Stomach (tissue), 8 donors: ENCODE measurements at regions not wholly inside any gene's neighbourhood (a gene's known extent, or its start where the extent isn't known, plus 50 kb on each side); places are given as distances from the start of the nearest gene placed in this dataset.

Experiments used
- DNase-seq, 2 donors: peaks; one replicate each; pipeline versions ENCODE4 v3.0.0 to v3.0.0-alpha.2; 2013 to 2019
- H3K27ac ChIP-seq, 5 donors: fragments of 200-600 bp in 4 of 5; sonication (generic) in 4 of 5; one replicate each; pipeline ENCODE4 v1.5.1; 2013 to 2019; ENCODE audit warnings: mild to moderate bottlenecking in 1 of 5, moderate library complexity in 1 of 5
- H3K27me3 ChIP-seq, 3 donors: fragments of 200-600 bp; sonication (generic); one replicate each; pipeline ENCODE4 v1.5.1; 2017 to 2019; ENCODE audit warnings: mixed run types in 1 of 3
- H3K36me3 ChIP-seq, 4 donors: fragments of 200-600 bp; sonication (generic); 1 replicate in 3 of 4; 2 replicates in 1 of 4; pipeline ENCODE4 v1.5.1; 2016 to 2019
- H3K4me1 ChIP-seq, 4 donors: fragments of 200-600 bp; sonication (generic); one replicate each; pipeline ENCODE4 v1.5.1; 2016 to 2019
- H3K4me3 ChIP-seq, 4 donors: fragments of 200-600 bp; sonication (generic) in 3 of 4; one replicate each; pipeline ENCODE4 v1.5.1; 2016 to 2019; ENCODE audit warnings: mild to moderate bottlenecking in 1 of 4
- H3K9me3 ChIP-seq, 4 donors: fragments of 200-600 bp; sonication (generic); one replicate each; pipeline ENCODE4 v1.5.1; 2016 to 2019
- CTCF ChIP-seq, 7 experiments: fragments of 450-650 bp in 4 of 7; fragments of 200-600 bp in 3 of 7; sonication (generic) in 3 of 7; IDR thresholded peaks; one replicate each; pipeline ENCODE4 v1.5.1; 2016 to 2019; ENCODE audit warnings: antibody characterized with exemption in 7 of 7, control low read depth in 2 of 7, mild to moderate bottlenecking in 1 of 7
- EP300 ChIP-seq: sonication (generic); formaldehyde crosslinking; IDR thresholded peaks from one replicate; pipeline ENCODE4 v1.6.1; 2017; ENCODE audit warnings: antibody characterized with exemption
- POLR2A ChIP-seq, 4 donors: fragments of 450-650 bp; IDR thresholded peaks; one replicate each; pipeline ENCODE4 v1.6.1; 2016; ENCODE audit warnings: antibody characterized with exemption in 4 of 4, control low read depth in 2 of 4, mild to moderate bottlenecking in 1 of 4, moderate library complexity in 1 of 4
- POLR2AphosphoS5 ChIP-seq, 3 donors: sonication (generic); formaldehyde crosslinking; IDR thresholded peaks; one replicate each; pipeline ENCODE4 v1.6.1; 2016; ENCODE audit warnings: antibody characterized with exemption in 3 of 3
- WGBS, 5 donors: extraction: QIAGEN DNeasy Blood & Tissue Kit in 3 of 5; methylation state at CpG; one replicate each; pipeline versions ENCODE4 v1.1.5 to v1.1.7; 2013 to 2018; 5-methylcytosine and 5-hydroxymethylcytosine counted together
- intact Hi-C: fragments of 100-400 bp; cut with DNase I; formaldehyde crosslinking; loops from one replicate; pipeline ENCODE4 v1.15.1; 2023; ENCODE audit warnings: low total_unique reads
- donor health status: healthy with polysubstance abuse.
- donor health status: Bipolar disorder and iron deficiency.
- donor health status: healthy.

DNA sequence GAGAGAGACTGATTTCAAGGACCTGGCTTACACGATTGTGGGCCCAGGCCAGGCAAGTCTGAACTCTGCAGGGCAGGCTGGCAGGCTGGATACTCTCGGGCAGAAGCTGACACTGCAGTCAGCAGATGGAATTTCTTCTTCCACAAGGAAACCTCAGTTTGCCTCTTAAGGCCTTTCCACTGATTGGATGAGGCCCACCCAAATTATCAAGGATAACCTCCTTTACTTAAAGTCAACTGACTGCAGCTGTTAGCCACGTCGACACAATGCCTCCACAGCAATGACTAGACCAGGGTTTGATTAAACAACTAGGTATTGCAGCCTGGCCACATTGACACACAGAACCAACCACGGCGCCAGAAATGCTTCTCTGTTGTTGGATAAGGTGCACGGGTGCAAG, 130.5 kb downstream of the PSMG1 start:
- no peaks in the 10 kb centered on the region for H3K36me3 ChIP-seq
- TF ChIP-seq POLR2AphosphoS5 (IDR thresholded peaks at IDR 0.05) = no peak
- TF ChIP-seq EP300 = no peak
- TF ChIP-seq CTCF (IDR thresholded peaks at IDR 0.05) = no peak
- no peak for TF ChIP-seq POLR2A (IDR thresholded peaks at IDR 0.05)
- H3K9me3 ChIP-seq = no peaks in the 10 kb centered on the region
- intact Hi-C loops = no loop called here
- no peaks in the 10 kb centered on the region for H3K4me1 ChIP-seq
- H3K4me3 ChIP-seq = no peak overlapping the region
- 84 to 91% (median 88%) methylated on average over 5 to 7 of the region's 7 CpGs for WGBS, 5 donors
- H3K27me3 ChIP-seq = no peaks in the 10 kb centered on the region
- no peak for DNase-seq
- H3K27ac ChIP-seq = no peak overlapping the region

DNA sequence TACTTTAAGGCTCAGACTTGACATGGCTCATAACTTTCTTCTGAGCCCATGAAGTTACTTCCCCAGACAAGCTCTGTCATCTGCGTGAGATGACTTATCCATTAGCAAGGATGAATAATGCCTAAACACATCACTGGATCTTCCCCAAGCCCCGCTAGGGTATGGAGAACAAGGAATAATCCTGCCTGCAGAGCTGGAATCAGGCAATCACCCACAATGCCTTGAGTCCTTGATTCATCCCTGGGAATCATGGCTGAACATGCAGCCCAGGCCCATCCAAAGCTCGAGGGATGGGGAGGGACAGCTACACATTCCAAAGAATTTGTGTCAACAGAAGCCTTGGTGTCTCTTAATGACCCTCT, 131.7 kb downstream of the PSMG1 start:
- H3K27ac ChIP-seq = peak overlapping the region in 1 of 5 donors; percentile 22
- no peak for DNase-seq
- intact Hi-C loops = no loop called here
- no peak overlapping the region for H3K4me3 ChIP-seq
- 74 to 84% (median 76%) methylated on average over 3 of the region's 3 CpGs for WGBS, 5 donors
- no peaks in the 10 kb centered on the region for H3K4me1 ChIP-seq
- no peaks in the 10 kb centered on the region for H3K9me3 ChIP-seq
- TF ChIP-seq EP300 (no peak), POLR2A (IDR thresholded peaks at IDR 0.05) (no peak), CTCF (IDR thresholded peaks at IDR 0.05) (no peak)
- H3K27me3 ChIP-seq = no peaks in the 10 kb centered on the region
- no peaks in the 10 kb centered on the region for H3K36me3 ChIP-seq

DNA sequence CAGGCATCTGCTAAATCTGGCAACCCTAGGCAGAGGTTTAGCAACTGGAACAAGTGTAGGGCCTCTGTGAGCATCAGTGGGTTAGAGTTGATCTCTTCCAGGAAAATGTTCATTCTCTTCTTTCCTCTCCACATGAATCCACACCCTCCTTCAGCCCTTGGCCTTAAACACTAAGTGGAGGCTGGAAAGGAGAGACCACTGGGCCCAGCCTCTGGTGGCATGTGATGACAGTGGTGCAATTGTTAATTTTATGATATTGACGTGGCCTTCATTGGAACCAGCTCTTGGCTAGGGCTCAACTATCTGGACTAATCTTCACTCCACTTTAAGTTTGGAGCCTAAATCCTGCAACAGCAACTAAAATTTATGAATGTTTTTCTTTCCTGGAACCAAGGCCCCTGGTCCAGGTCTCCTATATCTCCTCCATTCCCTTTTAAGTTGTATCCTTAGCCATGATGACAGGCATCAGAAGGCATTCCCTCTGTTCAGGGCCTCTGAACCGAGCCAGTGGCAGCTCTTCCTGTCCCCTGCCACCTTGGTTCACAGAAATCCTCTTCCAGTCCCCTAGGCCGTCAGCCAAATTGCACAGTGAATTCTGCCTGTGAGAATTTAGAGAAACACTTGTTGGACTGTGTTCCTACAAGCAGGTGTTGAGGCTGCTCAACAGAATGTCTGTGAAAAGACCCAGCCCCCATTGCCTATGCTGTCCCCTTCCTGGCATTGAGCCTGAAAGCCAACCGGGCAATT, 132.2 kb downstream of the PSMG1 start:
- no peaks in the 10 kb centered on the region for H3K4me1 ChIP-seq
- intact Hi-C loops = no loop called here
- no peaks in the 10 kb centered on the region for H3K36me3 ChIP-seq
- H3K4me3 ChIP-seq = no peak overlapping the region
- WGBS, 5 donors = 69 to 79% (median 74%) methylated on average over 4 of the region's 4 CpGs
- no peaks in the 10 kb centered on the region for H3K27me3 ChIP-seq
- TF ChIP-seq CTCF (IDR thresholded peaks at IDR 0.05) (no peak), POLR2AphosphoS5 (IDR thresholded peaks at IDR 0.05) (no peak), POLR2A (IDR thresholded peaks at IDR 0.05) (no peak), EP300 (no peak)
- H3K27ac ChIP-seq = peak overlapping the region in 1 of 5 donors; percentile 22
- no peak for DNase-seq
- no peaks in the 10 kb centered on the region for H3K9me3 ChIP-seq

DNA sequence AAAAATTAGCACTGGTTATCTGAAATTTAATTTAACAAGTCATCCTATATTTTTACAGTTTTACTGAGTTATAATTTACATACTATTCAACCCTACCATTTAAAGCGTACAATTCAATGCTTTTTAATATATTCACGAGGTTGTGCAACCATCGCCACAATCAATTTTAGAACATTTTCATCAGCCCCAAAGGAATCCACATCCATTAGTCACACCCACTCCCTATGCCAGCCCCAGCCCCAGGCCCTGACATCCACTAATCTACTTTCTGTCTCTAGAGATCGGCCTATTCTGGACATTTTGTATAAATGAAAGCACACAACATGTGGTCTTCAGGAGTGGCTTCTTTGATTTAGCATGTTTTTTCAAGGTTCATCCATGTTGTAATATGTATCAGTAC, 134.7 kb downstream of the PSMG1 start:
- 87 to 97% (median 96%) methylated on average over 4 of the region's 4 CpGs for WGBS, 5 donors

GRCh38 chr21:39048064-39048463, 135.2 kb downstream of the PSMG1 start:
- H3K27ac ChIP-seq = no peak overlapping the region

More for the DNA sequence above, 134.7 kb downstream of the PSMG1 start:
- H3K4me3 ChIP-seq = no peak overlapping the region
- no peaks in the 10 kb centered on the region for H3K4me1 ChIP-seq
- no peak overlapping the region for H3K27ac ChIP-seq
- no peaks in the 10 kb centered on the region for H3K9me3 ChIP-seq
- no peak for TF ChIP-seq EP300
- no peaks in the 10 kb centered on the region for H3K27me3 ChIP-seq
- no peak for DNase-seq
- no peaks in the 10 kb centered on the region for H3K36me3 ChIP-seq
- intact Hi-C loops = no loop called here

More at GRCh38 chr21:39048064-39048463, 135.2 kb downstream of the PSMG1 start:
- Histone ChIP-seq H3K4me3 (no peak overlapping the region), H3K27me3 (no peaks in the 10 kb centered on the region), H3K9me3 (no peaks in the 10 kb centered on the region), H3K36me3 (no peaks in the 10 kb centered on the region), H3K4me1 (no peaks in the 10 kb centered on the region)
- TF ChIP-seq EP300 (no peak), POLR2AphosphoS5 (IDR thresholded peaks at IDR 0.05) (no peak), POLR2A (IDR thresholded peaks at IDR 0.05) (no peak), CTCF (IDR thresholded peaks at IDR 0.05) (no peak)
- peak in 1 of 2 donors; percentile 89 for DNase-seq
- intact Hi-C loops = no loop called here
- WGBS, 5 donors = 35 to 50% (median 39%) methylated on average over 6 of the region's 6 CpGs
